GM18498 (cell line): ENCODE measurements at regions not wholly inside any gene's neighbourhood (a gene's known extent, or its start where the extent isn't known, plus 50 kb on each side); places are given as distances from the start of the nearest gene placed in this dataset.
"Not testable (repeated sequence)": the region's sequence is repeated elsewhere in the genome, so short reads cannot be mapped to it uniquely, and the experiment has no call there.

ENCODE experiments used
- ATAC-seq: cut with Tn5 transposase; IDR thresholded peaks from one replicate; pipeline ENCODE4 v1.9.1; 2021; ENCODE audit warnings: mild to moderate bottlenecking, moderate library complexity; ENCODE audit not compliant: unreplicated experiment

DNA sequence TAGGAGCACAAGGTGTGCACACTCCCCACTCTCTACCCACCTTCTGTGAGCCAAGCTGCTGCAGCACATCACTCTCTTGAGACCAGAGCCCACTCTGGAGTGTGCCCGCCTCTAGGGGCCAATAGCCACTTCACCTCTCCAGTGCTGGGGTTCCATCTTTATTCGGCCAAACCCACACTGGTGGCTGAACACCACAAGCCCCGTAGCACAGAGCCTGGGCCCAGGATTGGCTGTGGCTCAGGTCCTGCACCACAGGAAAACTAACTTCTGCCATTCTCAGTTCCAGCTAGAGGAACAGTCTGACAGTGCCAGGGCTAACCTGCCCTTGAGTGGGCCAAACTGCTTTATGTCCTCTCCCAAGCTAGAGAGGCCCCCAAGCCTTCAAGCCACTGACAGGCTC is 111.0 kb upstream of the TOX3 start:
- no peak for ATAC-seq

DNA sequence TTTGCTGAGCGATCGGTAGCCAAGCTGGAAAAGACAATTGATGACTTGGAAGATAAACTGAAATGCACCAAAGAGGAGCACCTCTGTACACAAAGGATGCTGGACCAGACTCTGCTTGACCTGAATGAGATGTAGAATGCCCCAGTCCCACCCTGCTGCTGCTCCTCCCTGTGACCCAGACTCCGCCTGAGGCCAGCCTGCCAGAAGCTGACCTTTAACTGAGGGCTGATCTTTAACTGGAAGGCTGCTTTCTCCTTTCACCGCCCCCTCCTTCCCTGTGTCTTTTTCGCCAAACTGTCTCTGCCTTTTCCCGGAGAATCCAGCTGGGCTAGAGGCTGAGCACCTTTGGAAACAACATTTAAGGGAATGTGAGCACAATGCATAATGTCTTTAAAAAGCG is 109.0 kb upstream of the TOX3 start:
- ATAC-seq, result not testable (repeated sequence)

DNA sequence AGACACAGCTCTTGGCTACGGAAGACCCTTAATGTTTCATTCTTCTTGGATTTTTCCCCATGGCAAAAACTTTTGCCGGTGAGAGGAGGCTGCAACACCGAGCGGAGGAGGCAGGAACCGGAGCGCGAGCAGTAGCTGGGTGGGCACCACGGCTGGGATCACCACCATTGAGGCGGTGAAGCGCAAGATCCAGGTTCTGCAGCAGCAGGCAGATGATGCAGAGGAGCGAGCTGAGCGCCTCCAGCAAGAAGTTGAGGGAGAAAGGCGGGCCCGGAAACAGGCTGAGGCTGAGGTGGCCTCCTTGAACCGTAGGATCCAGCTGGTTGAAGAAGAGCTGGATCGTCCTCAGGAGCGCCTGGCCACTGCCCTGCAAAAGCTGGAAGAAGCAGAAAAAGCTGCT is 108.2 kb upstream of the TOX3 start:
- ATAC-seq, result not testable (repeated sequence)

DNA sequence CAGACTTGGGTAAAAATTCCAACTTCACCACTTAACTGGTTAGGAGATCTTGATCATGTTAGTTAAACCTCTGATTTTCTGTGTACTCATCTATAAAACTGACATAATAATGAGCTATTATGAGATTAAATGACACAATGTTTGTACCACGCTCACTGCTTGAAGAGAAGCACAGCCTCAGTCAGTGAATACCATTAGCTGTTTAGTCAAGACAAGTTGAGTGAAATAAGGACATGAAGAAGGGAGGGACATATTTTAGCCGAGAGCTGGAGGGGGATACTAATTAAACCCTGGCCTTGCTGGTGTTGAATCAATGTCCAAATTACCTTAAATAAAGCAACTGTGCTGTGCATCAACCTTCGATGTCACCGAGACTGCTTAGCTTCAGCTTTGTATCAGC is 105.1 kb upstream of the TOX3 start:
- ATAC-seq, result no peak

DNA sequence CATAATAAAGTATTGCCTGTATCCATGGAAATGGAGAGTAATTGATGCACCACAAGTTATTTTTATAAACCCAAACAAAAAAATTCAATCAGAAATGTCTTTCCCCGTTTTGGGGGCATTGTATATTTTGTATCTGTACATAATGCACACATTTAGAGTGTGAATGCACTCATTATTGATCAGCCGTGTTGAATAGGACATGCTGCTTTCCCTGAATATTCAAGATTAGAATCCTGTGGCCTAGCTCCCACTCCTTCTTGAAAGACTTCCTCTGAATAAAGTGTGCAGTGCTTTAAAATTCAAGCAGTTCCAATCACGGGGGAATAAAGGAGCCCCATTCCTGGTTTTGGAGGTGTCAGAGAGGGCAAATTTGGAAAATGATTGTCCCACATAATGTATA is 103.8 kb upstream of the TOX3 start:
- no peak for ATAC-seq

DNA sequence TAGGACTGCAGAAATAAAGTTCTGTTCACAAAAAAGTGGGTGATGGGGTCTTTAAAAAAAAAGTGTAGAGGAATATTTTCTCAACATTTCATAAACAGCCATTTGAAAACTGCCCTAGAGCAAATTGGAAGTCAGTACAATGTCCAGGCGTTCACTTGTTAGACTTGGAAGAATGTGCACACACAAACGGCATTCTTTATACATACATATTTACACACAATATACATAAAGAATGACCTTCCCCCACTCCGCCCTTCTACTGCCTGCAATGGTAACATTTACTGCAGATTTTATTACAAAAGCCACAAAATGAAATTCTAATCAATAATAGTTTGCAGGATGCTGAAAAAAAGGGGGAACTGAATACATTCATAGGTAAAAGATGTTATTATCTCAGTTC is 103.4 kb upstream of the TOX3 start:
- no peak for ATAC-seq

DNA sequence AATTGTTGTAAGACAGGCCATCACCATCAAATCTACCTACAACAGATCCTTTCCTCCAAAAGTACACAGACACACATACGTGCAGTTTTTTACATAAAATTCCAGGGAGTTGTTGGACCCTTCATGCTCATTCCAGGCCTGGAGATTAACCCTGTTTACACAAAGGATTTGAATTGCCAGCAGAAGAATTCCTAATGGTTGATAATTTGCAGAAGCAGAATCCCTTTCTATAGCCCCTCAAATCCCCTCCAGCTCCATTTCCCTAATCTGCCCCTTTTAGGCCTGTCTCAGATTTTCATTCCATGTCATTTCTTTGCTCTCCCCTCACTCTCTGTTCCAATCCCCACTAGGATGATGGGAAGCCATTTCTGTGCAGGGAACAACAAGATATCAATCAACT is 102.9 kb upstream of the TOX3 start:
- no peak for ATAC-seq

DNA sequence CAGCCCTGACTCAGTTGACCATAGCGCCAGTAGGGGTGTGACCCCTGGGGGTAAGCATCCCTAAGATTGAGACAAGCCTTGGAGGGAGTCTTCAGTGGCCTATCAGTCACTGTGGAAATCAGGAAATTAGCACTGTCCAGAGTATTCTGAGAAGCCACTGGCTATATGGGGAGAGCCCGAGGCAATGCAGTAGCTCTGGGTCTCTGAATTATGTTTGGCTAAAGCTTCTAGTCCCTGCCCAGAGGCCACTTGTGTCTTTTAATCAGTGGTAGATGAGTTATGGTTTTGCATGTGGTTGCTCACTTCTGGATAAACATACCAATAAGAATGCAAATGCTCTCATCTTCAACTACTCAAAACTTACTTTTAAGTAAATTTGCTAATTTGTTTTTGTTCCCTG is 100.6 kb upstream of the TOX3 start:
- ATAC-seq, result no peak

DNA sequence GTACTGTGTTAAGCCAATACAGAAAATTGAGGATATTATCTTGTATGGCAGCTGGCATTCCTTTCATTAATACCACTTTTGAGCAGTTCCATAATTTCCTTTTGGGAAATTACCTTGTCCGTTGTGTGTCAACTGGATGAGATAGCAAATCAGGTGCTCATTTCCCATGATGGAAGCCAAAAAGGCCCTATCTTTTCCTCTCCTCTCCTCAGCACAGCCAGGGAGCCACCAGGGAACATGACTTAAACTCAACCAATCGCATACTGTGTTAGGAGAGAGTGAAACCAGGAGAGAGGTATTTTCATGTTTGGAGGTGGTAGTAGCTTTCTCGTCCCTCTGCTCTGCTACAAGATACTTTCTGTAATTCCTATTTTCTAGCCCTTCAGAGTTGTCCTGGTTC is 96.1 kb upstream of the TOX3 start:
- no peak for ATAC-seq

DNA sequence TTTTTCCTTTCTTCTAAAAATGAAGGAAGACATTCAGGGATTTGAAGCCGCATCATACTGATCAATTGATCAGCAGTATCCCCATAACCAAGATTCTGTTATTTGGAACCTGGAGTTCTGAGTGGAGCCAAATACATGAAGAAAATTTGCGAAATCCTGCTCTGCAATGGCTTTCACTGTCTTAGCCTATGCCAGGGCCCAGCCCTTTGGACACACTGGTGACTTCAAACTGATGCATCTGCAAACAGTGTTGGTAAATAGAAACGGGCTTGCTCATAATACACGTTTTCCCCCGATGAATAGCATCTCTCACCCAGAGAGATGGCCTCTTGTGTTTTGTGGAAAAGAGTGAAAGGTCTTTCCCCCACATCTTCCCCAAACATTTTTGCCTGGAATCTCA is 87.6 kb upstream of the TOX3 start:
- ATAC-seq, result no peak

DNA sequence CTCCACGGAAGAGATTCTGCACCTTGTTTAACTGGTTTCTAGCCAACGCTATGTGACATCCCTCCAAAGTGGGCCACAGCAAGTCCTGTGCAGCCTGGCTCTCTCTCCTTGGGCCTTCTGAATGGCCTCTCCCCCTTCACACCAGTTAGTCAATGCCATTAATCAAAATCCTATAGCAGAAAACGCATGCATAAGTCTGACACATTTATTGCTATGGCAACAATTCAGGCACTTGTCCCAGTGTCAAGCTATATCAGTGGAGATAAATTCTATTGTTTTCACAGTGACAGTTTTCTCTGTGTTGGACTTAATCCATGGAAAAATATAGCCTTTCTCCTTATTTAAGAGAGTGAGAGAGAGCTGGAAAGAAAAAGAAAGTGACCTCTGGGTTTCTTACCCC is 87.2 kb upstream of the TOX3 start:
- ATAC-seq, result no peak

DNA sequence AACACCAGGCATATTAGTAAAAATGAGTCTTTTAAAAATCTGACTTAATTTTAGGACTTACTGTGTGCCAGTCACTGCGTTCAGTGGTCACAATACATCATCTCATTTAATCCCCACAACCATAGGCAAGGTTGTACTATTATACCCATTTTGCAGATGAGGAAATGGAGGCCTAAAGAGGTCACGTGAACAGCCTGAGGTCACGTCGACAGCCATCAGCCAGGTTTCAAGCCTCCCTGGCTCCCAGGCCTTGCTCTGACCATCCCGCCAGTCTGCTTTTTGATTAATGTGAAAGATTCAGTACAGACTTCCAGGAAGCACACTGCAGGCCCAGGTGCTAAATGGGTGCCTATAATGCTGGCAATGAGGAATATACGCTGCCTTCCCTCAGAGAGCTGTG is 86.3 kb upstream of the TOX3 start:
- no peak for ATAC-seq

DNA sequence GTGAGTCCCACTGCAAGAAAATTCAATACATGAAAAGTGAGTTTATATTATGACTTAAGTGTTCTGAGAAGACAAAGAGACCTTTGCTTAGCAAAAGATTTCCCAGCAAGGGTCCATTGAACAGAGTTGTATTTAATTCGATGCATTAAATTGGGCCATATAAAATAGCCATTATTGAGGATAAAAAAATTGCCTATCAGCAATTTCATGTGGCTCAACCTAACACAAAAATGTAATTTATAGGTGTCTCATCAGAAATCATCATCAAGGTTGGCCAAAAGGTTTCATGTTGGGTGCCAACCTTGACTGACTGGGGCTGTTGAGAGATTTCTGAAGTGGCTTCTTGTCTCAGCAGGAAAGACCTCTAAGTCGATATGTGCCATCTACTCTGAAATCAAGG is 84.8 kb upstream of the TOX3 start:
- no peak for ATAC-seq

DNA sequence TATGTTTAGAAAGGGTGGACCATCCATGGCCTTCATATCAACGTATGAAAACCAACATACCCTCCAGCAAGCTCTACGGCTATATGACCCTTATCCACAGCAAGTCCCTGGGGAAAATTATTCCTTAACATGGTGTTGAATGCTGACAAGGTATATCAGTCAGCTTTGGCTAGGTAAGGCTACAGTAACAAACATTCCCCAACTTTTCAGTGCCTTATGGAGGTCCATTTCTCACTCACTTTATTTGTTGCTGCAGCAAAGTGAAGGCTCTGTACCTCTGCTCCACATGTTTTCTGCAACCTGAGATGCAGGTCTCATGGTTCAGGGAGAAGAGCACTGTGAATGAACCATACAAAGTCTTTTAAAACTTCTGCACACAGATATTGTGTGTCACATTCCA is 83.8 kb upstream of the TOX3 start:
- no peak for ATAC-seq

DNA sequence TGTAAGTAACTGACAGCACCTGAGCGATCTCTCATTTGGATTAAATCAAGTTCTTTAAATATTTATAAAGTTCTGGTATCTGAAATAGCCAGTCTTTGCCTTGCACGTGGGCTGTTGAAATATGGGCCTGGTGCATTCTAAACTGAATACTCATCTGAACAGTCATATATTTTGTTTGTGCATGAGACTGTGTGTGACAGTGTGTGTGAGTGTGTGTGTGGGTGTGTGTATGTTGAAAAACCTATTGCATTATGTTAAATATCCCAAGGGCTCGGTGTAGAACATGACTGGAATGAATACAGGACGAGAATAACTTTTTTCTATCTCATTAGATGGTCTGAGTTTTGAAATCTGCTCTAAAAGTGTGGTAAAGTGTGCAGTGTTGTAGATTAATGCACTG is 82.4 kb upstream of the TOX3 start:
- no peak for ATAC-seq

DNA sequence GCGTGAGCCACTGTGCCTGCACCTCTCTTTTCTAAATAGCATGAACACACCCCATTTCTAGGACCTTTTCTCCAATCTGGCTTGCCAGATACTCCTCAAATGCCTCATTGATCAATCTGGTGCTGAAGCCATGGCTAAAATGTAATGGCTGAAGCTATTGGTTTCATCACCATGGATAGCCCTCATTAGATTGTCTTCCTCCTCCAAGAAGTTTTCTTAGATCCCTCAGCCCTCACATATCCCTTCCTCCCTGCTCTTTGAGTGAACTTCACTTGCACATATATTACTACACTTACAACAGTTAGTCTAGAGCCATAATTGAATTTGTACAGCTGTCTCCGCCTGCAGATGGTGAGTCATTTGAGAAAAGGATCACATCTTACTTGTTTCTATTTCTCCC is 77.9 kb upstream of the TOX3 start:
- ATAC-seq, result no peak

DNA sequence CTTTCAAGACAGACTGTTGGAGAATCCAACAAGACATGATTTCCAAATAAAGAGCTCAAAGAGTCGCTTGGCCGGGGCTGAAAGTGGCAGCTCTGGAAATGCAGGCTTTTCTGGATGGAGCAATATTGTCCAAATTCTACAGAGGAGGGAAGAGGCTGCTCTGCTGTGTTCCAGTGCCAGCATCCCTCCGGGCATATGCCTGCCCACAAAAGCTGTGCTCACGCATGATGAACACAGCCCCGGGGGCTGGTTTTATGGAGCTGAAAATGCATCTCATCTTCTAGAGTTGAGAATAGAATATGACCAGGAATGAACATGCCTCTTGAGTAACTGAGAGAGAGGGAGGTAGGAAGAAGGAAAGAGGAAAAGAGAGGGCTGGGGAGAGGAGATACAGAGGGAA is 74.7 kb upstream of the TOX3 start:
- no peak for ATAC-seq

DNA sequence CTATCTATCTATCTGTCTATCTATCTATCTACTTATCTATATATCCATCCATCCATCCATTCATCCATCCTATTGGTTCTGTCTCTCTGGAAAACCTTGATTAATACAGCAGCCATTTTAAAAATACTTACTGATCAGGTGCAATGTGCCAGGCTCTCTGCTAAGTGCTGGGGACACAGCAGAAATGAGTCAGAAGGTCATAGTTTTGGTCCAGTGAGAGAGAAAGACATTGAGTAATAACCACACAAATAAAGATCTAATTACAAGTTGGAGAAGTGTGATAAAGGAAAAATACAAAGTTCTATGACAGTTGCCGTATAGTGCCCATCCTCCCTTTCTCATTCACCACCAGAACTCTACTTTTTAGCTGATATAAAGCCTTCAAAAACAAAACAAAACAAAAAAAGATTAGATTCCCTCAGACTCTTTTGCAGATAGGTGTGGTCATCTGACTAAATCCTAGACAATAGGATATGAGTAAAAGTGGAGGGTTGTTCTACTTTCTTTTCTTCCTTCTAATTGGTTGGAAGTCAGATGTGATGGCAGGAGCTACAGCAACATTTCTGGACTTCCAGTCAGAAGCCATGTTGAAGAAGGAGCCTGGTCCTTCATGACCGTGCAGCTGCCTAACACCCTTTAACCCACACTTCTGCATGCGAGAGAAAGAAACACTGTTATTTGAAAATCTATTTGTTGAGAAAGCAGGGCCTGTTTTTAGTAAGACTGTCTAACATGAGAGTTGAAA is 72.0 kb upstream of the TOX3 start:
- ATAC-seq, result no peak

DNA sequence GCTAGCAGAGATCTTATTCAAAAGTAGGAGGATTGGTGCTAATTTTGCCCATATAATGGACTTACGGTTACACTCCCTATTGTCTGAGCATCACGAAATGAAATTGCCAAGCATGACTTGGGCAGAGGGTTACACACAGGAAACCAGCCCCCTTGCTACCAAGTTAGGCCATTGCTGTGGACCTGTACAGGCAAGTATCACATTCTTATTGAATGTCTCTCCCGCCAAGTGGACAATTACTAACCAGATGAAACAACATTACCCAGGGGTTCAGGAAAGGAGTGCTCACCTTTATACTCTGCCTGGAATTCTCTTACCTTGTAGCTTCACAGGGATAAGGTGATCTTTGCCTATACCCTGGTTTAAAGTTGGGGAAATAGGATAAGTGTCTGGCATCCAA is 70.6 kb upstream of the TOX3 start:
- no peak for ATAC-seq

DNA sequence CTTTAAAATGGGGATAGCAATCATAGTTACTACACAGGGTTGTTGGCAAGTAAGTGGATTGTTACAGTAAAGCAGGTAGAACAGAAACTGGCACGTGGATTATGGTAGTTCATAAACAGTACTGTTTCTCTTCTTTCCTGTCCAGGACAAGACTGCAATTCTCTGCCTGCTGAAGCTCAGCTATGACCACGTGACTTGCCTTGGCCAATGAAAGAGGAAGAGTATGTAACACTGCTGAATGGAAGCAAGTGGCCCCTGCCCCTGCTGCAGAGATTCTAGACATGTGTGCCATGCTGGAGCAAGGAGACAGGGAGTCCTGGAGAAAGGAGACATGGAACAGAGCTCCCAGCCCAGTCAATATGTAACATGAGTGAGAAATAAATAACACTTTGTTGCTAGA is 66.6 kb upstream of the TOX3 start:
- ATAC-seq, result no peak

DNA sequence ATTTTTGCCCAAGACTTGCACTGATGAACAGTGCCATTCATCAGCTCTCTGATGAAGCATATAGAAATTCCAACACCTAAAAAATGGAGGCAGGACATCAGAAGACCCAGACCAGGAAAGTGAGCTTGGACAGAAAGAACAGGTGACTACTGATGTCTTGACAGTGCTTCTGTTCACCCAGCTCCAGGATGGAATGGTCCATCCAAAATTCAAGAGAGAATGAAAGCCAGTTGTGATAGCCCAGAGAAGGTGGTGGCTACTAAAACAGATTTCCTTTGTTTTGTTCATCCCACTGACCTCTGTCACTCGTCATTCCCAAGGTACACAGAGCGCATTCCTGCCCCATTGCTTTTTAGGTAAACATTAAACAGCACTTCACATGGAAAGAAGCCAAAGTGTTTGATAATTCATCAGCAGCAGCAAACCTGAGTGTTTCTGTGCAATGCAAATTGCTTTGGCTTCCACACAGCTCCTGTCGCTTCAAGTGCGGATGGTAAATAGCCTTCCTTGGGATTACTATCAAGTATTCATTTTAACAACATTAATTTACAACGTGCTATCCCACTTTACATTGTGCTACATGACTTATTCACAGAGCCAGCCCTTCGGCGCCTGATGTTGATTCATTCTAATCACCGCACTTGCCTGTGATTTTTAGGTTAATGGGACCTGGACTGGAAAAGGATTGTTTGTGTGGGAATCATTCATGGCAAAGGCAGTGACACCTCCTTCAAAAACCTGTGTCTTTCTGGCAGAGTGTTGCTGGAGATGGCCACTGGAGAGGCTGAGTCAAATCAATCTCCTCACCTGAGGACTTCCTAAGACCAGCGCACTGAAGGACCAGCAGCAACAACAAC is 65.1 kb upstream of the TOX3 start:
- no peak for ATAC-seq

DNA sequence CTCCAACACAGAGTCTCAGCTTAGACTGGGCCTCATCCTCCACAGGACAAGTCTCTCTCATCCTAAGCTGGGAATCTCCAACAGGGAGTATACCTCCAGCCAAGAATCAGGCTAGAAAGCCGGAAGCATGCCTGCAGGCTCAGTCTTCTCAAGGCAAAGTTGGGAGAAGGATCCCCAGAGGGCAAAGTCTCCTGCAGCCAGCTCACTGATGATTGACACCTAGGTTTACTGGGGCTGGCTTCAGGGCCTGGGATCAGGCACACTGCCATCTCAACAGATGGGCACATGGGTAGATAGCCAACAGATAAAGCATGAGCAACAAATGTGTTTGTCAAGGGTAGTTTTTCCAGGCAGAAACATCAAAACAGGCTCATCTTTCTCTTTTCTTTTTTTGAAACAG is 56.1 kb upstream of the TOX3 start:
- ATAC-seq, result no peak
